ENCODE measurements at regions not wholly inside any gene's neighbourhood (a gene's known extent, or its start where the extent isn't known, plus 50 kb on each side); places are given as distances from the start of the nearest gene placed in this dataset.

- no peak for TF ChIP-seq POLR2A (IDR thresholded peaks at IDR 0.05)
- TF ChIP-seq, protein P1, sequence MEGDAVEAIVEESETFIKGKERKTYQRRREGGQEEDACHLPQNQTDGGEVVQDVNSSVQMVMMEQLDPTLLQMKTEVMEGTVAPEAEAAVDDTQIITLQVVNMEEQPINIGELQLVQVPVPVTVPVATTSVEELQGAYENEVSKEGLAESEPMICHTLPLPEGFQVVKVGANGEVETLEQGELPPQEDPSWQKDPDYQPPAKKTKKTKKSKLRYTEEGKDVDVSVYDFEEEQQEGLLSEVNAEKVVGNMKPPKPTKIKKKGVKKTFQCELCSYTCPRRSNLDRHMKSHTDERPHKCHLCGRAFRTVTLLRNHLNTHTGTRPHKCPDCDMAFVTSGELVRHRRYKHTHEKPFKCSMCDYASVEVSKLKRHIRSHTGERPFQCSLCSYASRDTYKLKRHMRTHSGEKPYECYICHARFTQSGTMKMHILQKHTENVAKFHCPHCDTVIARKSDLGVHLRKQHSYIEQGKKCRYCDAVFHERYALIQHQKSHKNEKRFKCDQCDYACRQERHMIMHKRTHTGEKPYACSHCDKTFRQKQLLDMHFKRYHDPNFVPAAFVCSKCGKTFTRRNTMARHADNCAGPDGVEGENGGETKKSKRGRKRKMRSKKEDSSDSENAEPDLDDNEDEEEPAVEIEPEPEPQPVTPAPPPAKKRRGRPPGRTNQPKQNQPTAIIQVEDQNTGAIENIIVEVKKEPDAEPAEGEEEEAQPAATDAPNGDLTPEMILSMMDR (IDR thresholded peaks at IDR 0.05): no peak
These were observed 1154.9 kb upstream of the PCDH7 start for GRCh38 chr4:29565256-29565655.

All from body of pancreas (tissue), 4 donors.